ENCODE measurements at regions not wholly inside any gene's neighbourhood (a gene's known extent, or its start where the extent isn't known, plus 50 kb on each side); places are given as distances from the start of the nearest gene placed in this dataset.

GRCh38 chr7:10824154-10824553 is 149.5 kb upstream of the PHF14 start:
- no peak for DNase-seq
- intact Hi-C loops (cut with DNase I; ENCODE audit: low total_unique reads): no loop called here
- TF ChIP-seq CTCF (IDR thresholded peaks at IDR 0.05): no peak

GRCh38 chr7:10838228-10838627 is 135.4 kb upstream of the PHF14 start:
- intact Hi-C loops (cut with DNase I; ENCODE audit: low total_unique reads): no loop called here
- no peak for DNase-seq
- no peak for TF ChIP-seq CTCF (IDR thresholded peaks at IDR 0.05)
- no peaks in the 10 kb centered on the region for H3K4me1 ChIP-seq
- H3K27ac ChIP-seq: no peak overlapping the region
- no peak overlapping the region for H3K4me3 ChIP-seq
- no peaks in the 10 kb centered on the region for H3K27me3 ChIP-seq
- H3K9me3 ChIP-seq: no peaks in the 10 kb centered on the region
- H3K36me3 ChIP-seq: no peaks in the 10 kb centered on the region

More at GRCh38 chr7:10824154-10824553, 149.5 kb upstream of the PHF14 start:
- Histone ChIP-seq H3K4me1 (no peaks in the 10 kb centered on the region), H3K4me3 (no peak overlapping the region), H3K27ac (no peak overlapping the region), H3K9me3 (no peaks in the 10 kb centered on the region), H3K36me3 (no peaks in the 10 kb centered on the region), H3K27me3 (no peaks in the 10 kb centered on the region)

DNA sequence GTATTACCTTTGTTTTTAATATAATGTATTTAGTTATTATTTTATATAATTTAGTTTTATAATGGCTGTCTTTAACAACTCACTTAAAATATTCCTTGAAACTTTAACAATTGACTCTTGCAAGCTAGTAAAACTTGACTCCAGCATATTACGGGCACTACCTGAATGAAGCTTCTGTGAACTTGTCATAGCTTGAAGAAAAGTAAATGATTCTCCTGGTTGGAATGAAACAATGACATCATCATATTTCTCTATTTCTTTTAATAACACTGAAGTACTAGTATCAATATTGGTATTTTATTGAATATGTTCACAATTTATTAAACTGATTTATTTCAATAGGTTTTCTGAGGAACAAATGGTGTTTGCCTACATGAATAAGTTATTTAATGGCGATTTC is 128.4 kb upstream of the PHF14 start:
- TF ChIP-seq CTCF (IDR thresholded peaks at IDR 0.05): no peak
- no peak overlapping the region for H3K27ac ChIP-seq
- intact Hi-C loops (cut with DNase I; ENCODE audit: low total_unique reads): no loop called here

GRCh38 chr7:10855583-10855982 is 118.1 kb upstream of the PHF14 start:
- no peak for DNase-seq
- Histone ChIP-seq H3K4me3 (no peak overlapping the region), H3K4me1 (no peaks in the 10 kb centered on the region), H3K9me3 (no peaks in the 10 kb centered on the region), H3K36me3 (no peaks in the 10 kb centered on the region), H3K27me3 (no peaks in the 10 kb centered on the region), H3K27ac (no peak overlapping the region)
- intact Hi-C loops (cut with DNase I; ENCODE audit: low total_unique reads): no loop called here
- TF ChIP-seq CTCF (IDR thresholded peaks at IDR 0.05): no peak

More for the DNA sequence above, 128.4 kb upstream of the PHF14 start:
- Histone ChIP-seq H3K9me3 (no peaks in the 10 kb centered on the region), H3K36me3 (no peaks in the 10 kb centered on the region), H3K4me1 (no peaks in the 10 kb centered on the region), H3K4me3 (no peak overlapping the region), H3K27me3 (no peaks in the 10 kb centered on the region)
- no peak for DNase-seq

GRCh38 chr7:10860516-10860915 is 113.2 kb upstream of the PHF14 start:
- no peak for DNase-seq
- no peaks in the 10 kb centered on the region for H3K4me1 ChIP-seq
- TF ChIP-seq CTCF (IDR thresholded peaks at IDR 0.05): no peak
- intact Hi-C loops (cut with DNase I; ENCODE audit: low total_unique reads): no loop called here
- no peaks in the 10 kb centered on the region for H3K36me3 ChIP-seq
- H3K9me3 ChIP-seq: no peaks in the 10 kb centered on the region
- H3K27me3 ChIP-seq: no peaks in the 10 kb centered on the region
- H3K4me3 ChIP-seq: no peak overlapping the region
- H3K27ac ChIP-seq: no peak overlapping the region

DNA sequence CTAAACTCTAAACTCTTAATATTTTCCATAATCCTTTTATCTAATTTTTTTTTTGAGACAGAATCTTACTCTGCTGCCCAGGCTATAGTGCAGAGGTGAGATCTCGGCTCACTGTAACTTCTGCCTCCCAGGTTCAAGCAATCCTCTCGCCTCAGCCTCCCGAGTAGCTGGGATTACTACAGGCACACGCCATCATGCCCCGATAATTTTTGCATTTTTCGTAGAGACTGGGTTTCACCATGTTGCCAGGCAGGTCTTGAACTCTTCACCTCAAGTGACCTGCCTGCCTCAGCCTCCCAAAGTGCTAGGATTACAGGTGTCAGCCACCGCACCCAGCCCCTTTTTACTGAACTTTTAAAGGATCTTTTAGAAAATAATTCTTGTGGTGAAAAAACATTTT is 110.2 kb upstream of the PHF14 start:
- no peak for DNase-seq
- intact Hi-C loops (cut with DNase I; ENCODE audit: low total_unique reads): no loop called here
- no peaks in the 10 kb centered on the region for H3K27me3 ChIP-seq
- H3K27ac ChIP-seq: no peak overlapping the region
- no peaks in the 10 kb centered on the region for H3K4me1 ChIP-seq
- TF ChIP-seq CTCF (IDR thresholded peaks at IDR 0.05): no peak
- H3K9me3 ChIP-seq: no peaks in the 10 kb centered on the region
- no peaks in the 10 kb centered on the region for H3K36me3 ChIP-seq
- H3K4me3 ChIP-seq: no peak overlapping the region

All from tibial artery (tissue), 4 donors.